ENCODE measurements at regions not wholly inside any gene's neighbourhood (a gene's known extent, or its start where the extent isn't known, plus 50 kb on each side); places are given as distances from the start of the nearest gene placed in this dataset.

- TF ChIP-seq EZH2 (IDR thresholded peaks at IDR 0.05; ENCODE audit: insufficient read depth, poor library complexity, severe bottlenecking), result no peak
- no peak for TF ChIP-seq EZH2phosphoT487 (IDR thresholded peaks at IDR 0.05; ENCODE audit: insufficient read depth, low read depth)
Observed at GRCh38 chr4:28373191-28373590, 1512.5 kb downstream of the STIM2 start.
